ENCODE measurements at regions not wholly inside any gene's neighbourhood (a gene's known extent, or its start where the extent isn't known, plus 50 kb on each side); places are given as distances from the start of the nearest gene placed in this dataset.
"Not testable (repeated sequence)": the region's sequence is repeated elsewhere in the genome, so short reads cannot be mapped to it uniquely, and the experiment has no call there.

DNA sequence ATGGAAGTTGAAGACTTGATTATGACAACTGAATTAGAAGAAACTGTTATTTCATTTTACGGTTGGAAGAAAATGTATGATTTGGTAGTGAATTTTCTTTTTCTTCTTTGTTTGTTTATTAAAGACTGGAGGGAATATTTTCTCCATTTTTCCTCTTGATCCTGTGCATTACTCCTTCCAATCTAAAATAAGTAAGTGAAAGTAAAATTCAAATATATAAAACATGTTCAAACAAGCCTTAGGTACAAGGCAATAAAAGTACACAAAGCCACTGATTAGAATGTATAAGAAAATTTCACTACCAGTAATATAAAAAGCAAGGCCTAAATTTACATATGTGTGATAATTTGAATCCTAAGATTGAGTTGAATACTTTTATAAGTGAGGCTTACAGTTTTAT is 181.2 kb upstream of the MME start:
- FAIRE-seq: no peak

DNA sequence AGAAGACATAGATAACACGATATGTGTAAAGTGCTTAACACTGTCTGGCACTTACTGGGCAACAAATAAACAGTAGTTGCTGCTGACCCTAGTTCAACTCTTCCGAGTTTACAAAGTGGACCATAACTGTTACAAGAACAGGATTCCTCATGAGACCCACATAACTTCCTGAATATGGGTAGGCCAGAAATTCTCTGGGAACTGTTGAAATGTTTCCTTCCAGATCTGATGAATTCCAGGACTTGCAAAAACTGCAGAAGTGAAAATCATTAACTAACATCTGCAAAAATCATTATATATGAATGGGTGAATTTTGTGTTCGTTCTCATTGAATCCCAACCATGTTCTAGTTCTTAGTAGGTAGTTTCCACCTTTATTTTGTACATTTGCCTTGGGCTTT is 181.7 kb upstream of the MME start:
- FAIRE-seq: no peak

DNA sequence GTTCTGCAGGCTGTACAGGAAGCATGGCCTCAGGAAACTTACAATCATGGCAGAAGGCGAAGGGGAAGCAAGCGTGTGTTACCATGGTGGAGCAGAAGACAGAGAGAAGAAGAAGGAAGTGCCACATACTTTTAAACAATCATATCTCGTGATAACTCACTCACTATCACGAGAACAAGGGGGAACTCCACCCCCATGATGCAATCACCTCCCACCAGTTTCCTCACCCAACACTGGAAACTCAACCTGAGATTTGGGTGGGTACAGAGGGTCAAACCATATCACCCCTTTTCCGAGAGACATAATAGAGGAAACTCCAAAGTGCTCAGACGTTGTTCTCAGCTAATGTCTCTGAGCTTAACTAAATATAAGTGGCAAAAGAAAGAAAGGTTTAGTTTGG is 186.3 kb upstream of the MME start:
- no peak for FAIRE-seq

DNA sequence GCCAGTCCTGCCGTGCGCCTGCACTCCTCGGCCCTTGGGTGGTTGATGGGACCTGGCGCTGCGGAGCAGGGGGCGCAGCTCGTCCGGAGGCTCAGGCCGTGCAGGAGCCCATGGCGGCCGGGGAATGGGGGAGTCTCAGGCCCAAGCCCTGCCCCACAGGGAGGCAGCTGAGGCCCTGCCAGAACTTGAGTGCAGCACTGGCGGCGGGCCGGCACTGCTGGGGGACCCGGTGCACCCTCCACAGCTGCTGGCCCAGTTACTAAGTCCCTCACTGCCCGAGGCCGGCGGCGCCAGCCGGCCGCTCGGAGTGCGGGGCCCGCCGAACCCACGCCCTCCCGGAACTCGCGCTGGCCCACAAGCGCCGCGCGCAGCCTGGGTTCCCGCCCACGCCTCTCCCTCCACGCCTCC is 190.9 kb upstream of the MME start:
- FAIRE-seq: no peak

DNA sequence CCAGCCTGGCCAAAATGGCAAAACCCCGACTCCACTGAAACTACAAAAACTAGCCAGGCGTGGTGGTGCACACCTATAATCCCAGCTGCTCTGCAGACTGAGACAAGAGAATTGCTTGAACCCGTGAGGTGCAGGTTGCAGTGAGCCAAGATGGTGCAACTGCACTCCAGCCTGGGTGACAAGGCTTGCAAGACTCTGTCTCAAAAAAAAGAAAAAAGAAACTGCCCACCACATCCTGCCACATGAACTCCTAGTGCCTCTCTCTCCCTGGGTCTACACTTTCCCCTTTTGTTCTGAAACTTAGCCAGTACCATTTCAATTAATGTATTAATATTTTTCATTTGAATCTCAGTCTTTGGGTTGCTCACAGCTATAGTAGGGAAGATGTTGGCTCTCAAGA is 192.2 kb upstream of the MME start:
- FAIRE-seq: no peak

DNA sequence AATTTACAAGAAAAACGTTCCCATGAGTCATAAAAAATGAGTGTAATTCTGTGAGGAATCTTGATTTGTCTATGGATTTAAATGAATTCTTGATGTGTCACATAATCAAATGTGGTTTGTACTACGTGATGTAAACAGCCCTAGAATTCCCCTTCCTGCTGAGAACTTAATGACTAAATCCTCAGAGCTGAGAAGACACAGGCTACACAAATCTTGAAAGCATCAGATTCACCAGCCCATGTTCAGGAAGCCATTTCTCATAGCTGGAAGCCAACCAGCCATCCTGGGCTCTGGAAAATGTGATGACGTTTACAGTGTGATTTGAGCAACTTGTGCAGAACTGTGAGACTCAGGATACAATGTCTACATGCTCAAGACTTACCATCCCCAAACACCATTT is 193.7 kb upstream of the MME start:
- FAIRE-seq: no peak

DNA sequence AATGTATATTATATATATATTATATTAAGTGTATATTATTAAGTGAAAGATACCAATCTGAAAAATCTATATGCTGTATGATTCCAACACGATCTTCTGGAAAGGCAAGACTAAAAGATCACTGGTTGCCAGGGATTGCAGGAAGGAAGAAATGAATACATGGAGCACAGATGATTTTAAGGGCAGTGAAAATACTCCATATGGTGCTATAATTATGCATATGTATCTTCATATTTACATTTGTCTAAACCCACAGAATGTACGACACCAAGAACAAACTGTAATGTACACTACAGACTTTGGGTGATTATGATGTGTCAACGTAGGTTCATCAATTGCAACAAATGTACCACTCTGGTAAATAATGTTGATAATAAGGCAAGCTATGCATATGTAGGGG is 194.7 kb upstream of the MME start:
- FAIRE-seq: no peak

DNA sequence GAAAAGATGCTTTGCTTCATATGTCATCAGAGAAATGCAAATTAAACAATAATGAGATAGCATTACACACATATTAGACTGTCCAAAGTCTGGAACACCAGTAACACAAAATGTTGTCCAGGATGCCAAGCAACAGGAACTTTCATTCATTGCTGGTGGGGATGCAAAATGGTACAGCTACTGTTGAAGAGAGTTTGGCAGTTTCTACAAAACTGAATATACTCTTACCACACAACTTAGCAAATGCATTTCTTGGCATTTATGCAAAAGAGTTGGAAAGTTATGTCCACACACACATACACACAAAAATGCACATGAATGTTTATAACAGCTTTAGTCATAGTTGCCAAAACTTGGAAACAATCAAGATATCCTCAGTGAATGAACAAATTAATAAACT is 195.2 kb upstream of the MME start:
- FAIRE-seq: no peak

DNA sequence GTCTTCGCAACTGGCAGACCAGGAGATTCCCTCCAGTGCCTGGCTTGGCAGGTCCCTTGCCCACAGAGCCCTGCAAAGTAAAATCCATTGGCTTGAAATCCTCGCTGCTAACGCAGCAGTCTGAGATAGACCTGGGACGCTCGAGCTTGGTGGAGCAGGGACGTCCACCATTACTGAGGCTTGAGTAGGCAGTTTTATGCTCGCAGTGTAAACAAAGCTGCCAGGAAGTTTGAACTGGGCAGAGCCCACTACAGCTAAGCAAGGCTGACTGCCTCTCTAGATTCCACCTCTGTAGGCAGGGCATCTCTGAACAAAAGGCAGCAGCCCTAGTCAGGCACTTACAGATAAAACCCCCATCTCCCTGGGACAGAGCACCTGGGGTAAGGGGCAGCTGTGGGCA is 205.0 kb upstream of the MME start:
- no peak for FAIRE-seq

DNA sequence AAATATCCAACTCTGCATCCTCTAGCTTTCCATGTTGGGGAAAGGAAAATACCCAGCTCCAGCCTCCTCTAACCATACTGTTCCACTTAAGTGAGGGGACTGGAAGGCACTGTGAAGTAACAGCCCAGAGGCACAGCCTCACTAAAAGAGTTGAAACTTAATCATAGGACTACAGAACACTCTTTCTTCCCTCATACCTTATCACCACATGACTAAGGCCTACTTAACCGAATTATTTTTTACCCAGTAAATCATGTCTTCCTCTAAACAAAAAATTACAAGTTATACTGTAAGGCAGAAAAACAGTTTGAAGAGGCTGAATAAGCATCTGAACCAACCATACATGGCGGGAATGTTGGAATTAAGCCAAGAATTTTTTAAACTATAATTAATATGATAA is 207.4 kb upstream of the MME start:
- no peak for FAIRE-seq

DNA sequence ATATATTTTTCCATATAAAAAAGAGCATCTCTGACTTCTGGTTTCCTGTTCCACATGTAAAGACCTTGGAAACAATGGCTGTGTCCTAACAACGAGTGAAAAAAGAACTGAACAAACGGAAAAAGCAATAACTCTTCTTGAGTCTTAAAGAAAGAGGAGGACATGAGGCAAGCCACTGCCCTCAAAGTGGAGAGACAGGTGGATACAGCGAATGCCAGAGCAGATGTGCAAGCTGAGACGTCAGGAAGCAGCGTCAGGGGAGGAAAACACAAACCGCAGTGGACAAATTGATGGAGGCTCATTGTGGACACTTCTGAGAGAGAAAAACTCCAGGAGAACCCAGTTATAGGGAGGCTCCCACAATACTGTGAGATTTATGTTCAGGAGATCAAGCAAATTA is 208.0 kb upstream of the MME start:
- FAIRE-seq: no peak

DNA sequence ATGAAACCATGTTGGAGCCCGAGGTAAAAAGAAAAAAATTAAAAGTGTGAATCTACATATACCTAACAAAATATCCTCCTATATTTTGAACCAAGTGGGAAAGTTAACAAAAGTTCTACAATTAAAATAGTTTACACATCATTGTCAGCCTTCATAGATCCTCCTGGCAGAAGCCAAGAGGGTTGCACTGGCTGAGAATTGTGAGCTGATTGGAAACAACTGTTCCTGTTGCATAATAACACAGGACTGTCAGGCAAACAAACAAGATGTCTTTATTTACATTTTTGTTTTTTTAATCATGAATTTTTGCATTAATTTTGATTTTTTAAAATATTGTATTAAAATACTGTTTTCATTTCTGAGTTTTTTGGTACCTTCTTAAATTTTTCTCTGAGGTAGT is 215.2 kb upstream of the MME start:
- no peak for FAIRE-seq

DNA sequence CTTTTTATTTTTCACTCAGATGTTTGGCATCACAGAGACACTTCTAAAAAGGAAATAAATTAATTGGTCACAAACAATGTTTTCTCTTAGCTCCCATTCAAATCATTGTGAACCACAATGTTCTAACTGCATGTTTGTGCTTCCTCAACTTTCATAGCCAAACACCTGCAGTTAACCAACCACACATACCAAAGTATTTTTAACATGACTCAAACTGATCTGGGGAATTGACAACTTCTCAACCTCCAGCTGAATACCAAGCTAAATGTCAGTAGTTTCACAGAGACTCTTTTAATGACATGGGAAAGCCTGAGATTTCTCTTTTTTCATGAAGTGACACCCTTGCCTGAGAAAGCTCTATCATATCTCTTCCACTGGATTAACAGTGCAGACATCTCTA is 217.9 kb upstream of the MME start:
- FAIRE-seq: no peak

DNA sequence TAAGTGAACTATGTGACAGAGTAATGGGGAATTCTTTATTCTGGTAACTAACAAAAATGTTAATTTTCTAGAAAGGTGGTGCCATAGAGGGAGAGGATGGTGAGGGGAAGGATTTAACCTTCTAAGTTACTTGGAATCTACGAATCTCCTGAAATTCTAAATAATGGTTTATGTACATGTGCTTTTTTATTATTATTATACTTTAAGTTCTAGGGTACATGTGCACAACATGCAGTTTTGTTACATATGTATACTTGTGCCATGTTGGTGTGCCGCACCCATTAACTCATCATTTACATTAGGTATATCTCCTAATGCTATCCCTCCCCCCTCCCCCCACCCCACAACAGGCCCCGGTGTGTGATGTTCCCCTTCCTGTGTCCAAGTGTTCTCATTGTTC is 227.1 kb upstream of the MME start:
- FAIRE-seq: not testable (repeated sequence)

DNA sequence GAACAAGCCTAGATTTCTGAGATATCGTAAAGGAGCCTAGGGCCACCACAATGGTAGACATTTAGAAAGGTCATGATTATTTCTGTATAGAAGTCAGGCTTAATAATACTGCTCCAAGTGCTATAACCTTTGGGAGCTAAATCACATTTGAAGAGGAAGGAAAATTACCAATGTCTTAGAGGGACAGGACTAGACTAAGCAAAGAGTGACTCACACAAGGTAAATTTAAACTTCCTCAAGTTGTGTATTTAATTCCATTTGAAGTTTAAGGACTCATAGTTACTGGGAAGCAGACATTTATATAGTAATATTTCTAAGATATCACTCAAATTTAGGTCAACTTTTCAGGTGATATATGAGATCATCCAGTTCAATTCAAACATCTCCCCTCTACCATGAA is 227.6 kb upstream of the MME start:
- FAIRE-seq: no peak

DNA sequence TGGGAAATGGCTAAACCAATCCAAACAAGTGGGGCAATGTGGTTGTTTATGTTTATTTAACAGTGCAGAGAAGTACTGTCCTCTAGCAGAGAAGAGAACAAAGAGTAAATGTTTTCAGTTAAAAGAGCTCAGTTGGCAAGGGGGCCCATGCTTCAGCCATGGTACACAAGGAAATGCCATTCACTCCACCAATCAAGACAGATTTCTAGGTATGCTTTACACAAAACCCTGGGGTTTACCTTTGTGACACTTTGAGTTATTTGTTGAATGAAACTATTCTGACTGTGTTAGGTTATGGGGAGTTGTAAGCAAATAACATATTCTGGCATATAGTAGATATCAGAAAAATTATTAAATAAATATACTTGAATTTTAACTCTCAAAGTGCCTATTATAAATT is 228.5 kb upstream of the MME start:
- no peak for FAIRE-seq

DNA sequence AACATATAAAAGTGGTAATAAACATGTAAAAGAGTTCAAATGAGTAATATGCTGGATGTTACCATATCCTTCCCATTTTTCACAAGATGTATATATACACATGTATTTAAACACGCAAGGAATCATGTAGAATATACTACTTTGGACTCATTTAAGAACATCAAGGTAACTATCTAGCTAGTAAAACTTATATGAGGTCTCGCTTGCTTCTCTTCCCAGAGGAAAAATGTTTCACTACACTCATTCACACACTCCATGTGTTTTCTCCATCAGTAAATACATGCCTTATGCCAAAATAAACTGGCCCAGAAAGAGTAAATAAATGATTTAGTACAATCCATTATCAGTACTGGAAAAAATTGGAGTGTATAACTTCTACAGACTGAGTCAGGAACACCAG is 229.2 kb upstream of the MME start:
- no peak for FAIRE-seq

DNA sequence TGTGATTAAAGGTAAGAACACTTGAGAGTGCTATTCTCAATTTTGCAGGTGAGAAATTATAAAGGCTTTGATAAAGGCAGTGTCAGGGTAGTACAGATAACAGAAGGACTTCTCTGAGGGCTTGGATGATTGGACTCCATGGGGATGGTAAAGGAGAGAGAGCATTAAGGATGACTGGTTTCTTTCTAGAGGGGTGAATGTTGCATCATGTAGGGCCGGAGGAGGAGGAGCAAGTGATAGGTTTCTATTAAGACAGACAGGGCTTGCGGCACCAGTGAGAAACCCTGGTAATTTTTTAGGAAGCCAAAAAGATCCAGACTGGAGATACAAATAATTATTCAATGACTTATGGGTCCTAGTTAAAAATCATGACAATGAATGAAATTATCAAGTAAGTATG is 230.7 kb upstream of the MME start:
- no peak for FAIRE-seq

DNA sequence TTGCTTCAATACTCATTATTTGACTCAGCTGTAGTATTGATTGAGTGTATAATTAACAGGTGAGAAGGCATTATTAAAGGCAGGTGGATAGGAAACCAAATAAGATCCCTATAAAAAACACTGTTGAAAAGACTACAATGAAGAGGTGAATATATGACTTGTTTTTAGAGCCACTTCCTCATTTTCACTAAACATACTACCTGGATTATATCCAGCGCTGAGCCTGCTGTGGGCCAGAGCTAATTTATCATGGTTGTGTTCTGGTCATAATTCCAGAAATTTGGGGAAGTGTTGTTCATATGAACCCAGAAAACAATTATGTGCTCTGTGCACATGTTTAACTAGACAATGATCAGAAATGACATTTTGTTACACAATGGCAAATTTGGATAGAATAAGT is 235.3 kb upstream of the MME start:
- FAIRE-seq: no peak

DNA sequence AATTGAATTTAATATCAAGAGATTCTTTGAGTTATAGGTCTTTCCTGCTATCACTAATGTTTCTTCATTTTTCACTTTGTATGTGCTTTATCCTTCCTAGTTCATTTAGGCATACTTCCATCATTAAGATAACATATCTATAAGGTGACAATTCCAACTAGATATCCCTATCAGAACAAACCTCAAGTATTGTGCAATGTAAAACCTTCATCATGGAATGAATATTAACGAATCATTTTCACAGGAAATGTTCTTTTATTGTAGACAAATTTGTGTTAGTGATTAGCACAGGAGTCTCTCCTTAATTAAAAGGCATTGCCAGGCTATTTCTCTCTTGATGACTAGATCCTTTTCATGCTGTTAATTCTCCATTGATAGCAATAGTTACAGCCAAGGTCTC is 236.5 kb upstream of the MME start:
- no peak for FAIRE-seq

DNA sequence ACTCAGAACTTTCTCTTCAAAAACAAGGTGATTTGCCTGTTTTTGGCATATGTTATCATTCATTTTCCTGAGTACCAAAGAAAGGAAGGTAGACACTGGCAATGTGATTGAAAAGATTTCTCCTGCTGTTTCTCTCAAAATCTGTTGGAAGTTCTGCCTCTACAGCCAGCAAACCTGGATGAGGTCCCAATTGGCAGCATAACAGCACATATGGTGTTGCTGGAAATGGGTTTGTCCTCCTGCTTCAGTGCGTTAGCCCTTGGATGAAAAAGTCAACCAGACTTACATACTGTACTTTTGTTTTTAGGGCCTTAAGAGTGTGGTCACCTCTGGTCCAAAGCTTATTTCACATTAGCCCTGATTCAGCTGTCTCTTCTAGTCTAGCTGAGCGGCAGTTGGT is 237.6 kb upstream of the MME start:
- FAIRE-seq: no peak

DNA sequence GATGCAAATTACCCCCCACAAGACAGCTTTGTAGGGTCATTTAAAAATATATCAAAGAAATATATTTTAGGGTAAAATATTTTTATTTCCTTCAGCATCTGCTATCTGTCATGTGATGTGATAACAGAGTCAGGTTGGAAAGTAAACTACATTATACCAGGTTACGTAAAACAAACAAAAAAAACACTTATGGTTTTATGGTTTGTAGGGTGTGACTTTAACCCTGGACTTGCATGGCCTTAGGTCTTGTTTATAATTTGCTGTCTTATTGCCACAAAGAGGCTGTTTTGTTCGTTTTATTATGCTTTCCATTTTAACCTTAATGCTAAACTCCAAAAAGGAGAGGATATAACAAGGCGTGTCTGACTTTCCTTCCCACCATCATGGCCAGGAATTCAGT is 244.5 kb upstream of the MME start:
- FAIRE-seq: peak; percentile 33

DNA sequence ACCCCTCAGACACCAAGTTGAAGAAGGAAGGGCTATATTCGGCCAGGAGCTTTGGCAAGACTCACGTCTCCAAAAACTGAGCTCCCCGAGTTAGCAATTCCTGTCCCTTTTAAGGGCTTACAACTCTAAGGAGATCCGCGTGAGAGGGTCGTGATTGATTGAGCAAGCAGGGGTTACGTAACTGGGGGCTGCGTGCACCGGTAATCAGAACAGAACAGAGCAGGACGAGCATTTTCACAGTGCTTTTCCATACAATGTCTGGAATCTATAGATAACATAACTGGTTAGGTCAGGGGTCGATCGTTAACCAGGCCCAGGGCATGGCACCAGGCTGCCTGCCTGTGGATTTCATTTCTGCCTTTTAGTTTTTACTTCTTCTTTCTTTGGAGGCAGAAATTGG is 245.3 kb upstream of the MME start:
- FAIRE-seq: not testable (repeated sequence)

DNA sequence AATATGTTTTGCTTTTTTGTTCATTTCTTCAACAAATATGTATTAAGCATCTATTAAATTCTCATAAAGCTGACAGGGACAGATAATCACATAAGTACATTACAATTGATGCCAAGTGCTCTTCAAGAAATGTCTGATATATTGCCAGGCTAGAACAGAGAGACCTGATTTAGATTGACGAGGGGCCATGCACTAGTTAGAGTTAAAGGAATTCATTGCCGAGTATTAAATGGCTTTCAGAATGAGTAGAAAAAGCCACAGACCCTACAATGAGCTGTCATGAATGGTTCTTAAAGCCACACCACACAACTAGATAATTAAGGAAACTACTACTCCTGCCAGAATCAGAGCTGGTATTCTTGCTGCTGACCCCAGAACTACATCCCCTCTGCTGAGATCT is 250.2 kb upstream of the MME start:
- FAIRE-seq: no peak

DNA sequence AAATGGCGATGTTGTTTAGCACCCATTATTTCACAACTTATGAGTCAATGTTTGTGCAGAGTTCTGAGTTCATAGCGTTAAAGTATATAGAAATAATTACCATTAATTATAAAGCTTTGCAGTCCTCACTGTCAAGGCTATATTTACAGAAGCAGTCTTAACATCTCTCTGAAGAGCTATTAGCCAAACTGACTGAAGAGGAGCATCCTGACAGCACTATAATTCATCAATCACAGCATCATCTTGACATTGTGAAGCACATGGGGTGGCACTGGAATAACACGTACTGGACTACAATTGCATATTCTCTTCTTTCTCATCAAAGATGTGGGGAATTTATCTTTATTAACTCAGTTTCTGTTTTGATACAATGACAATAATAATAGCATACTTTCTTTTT is 260.6 kb upstream of the MME start:
- FAIRE-seq: no peak

DNA sequence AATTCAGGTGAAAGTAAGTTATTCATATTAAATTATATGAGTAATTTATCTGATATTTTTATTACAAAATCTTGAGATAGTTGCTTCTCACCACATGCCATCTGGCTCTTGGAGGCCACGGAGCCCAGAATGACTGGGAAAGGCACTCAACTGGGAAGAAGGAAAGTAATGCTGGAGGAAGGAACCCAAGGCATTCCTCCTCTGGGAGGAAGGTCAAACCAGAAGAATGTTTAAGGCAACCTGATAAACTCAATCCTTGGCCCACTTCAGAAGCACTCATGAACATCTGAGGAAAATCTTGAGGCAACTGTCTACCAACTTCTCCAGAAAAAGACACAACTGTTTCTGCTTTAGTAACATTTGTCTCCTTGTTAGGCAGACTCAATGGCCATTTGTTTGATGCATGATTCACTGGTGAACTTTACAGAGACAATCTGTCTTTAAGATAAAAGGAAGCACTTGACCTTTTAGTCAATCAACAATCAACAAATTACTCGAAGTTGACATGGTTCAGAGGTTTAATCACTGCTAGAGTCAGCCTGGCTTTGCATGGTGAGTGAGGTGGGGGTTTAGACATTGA is 261.4 kb upstream of the MME start:
- FAIRE-seq: no peak

Data from colon (tissue), 2 donors.